A549 (cell line): ENCODE measurements at regions not wholly inside any gene's neighbourhood (a gene's known extent, or its start where the extent isn't known, plus 50 kb on each side); places are given as distances from the start of the nearest gene placed in this dataset.

Experiments
- BHLHE40 ChIP-seq: IDR thresholded peaks from 2 replicates; pipeline ENCODE4 v1.6.1; 2012; ENCODE audit warnings: low read depth, low read length, inconsistent platforms
- CHD2 ChIP-seq: fragments of 150-350 bp; IDR thresholded peaks from 2 replicates; pipeline ENCODE4 v1.6.1; 2014; ENCODE audit warnings: low read length; ENCODE audit not compliant: partially characterized antibody
- CTCF ChIP-seq: fragments of >200 bp; sonication (Bioruptor Twin); formaldehyde crosslinking; IDR thresholded peaks from 3 replicates; pipeline ENCODE4 v1.5.1; 2016
- RFX5 ChIP-seq: fragments of 450-650 bp; IDR thresholded peaks from 2 replicates; pipeline ENCODE4 v1.7.1; 2014; ENCODE audit warnings: antibody characterized with exemption, mild to moderate bottlenecking, moderate library complexity

- no peak for TF ChIP-seq RFX5
- TF ChIP-seq CTCF: no peak
- TF ChIP-seq CHD2: no peak
- TF ChIP-seq BHLHE40: no peak
Measured at GRCh38 chr10:110447886-110448285, 49.8 kb upstream of the DUSP5 start.
